B cell (primary cell): ENCODE measurements at regions not wholly inside any gene's neighbourhood (a gene's known extent, or its start where the extent isn't known, plus 50 kb on each side); places are given as distances from the start of the nearest gene placed in this dataset.

Experiments used
- ATAC-seq: fragments of 200-7000 bp; cut with Tn5 transposase; one replicate; pipeline ENCODE4 v1.10.0; 2021; ENCODE audit warnings: low read depth, mild to moderate bottlenecking, moderate number of reproducible peaks, moderate library complexity
- CTCF ChIA-PET: fragments of 350-600 bp; sonication (Branson Sonifier 250); formaldehyde crosslinking; loops from one replicate; lab custom pipeline; 2021; ENCODE audit warnings: antibody characterized with exemption, inconsistent platforms; lab: Charles Lee
- POLR2A ChIA-PET: fragments of 350-600 bp; sonication (Branson Sonifier 250); formaldehyde crosslinking; loops from one replicate; lab custom pipeline; 2021; ENCODE audit warnings: antibody characterized with exemption; lab: Charles Lee
- DNase-seq: peaks from one replicate; pipeline ENCODE4 v3.0.0; 2013
- H2AFZ ChIP-seq: 2 replicates; pipeline ENCODE4 v1.6.1; 2012; ENCODE audit warnings: mild to moderate bottlenecking, low read depth, low read length; ENCODE audit not compliant: insufficient read depth, poor library complexity, severe bottlenecking
- H3K27ac ChIP-seq, 2 donors: 1 replicate in 1 of 2; 2 replicates in 1 of 2; pipeline ENCODE4 v1.5.1; 2012 to 2013; ENCODE audit warnings: low read length in 2 of 2, mild to moderate bottlenecking in 2 of 2, moderate library complexity in 1 of 2
- H3K27me3 ChIP-seq, 4 experiments: fragments of 200-600 bp in 1 of 4; sonication (generic) in 1 of 4; replicated peaks in 1 of 4; 1 replicate in 2 of 4; 2 replicates in 2 of 4; pipeline versions ENCODE4 v1.6.1 to v1.7.0; 2013 to 2016; ENCODE audit warnings: low read length in 3 of 4, mild to moderate bottlenecking in 2 of 4, mixed read lengths in 1 of 4, moderate library complexity in 1 of 4; ENCODE audit not compliant: insufficient read depth in 4 of 4, control insufficient read depth in 3 of 4; ENCODE audit errors: control extremely low read depth in 1 of 4
- H3K36me3 ChIP-seq, 2 experiments: replicated peaks in 1 of 2; 1 replicate in 1 of 2; 2 replicates in 1 of 2; pipeline versions ENCODE4 v1.6.1 to v1.7.1; 2013; ENCODE audit warnings: low read length in 1 of 2; ENCODE audit not compliant: insufficient read depth in 2 of 2, control insufficient read depth in 1 of 2; ENCODE audit errors: control extremely low read depth in 1 of 2, extremely low read depth in 1 of 2
- H3K4me1 ChIP-seq, 2 donors: fragments of 200-600 bp in 1 of 2; sonication (generic) in 1 of 2; 1 replicate in 1 of 2; 2 replicates in 1 of 2; pipeline versions ENCODE4 v1.5.1 to v1.6.1; 2013 to 2017; ENCODE audit warnings: low read length in 2 of 2; ENCODE audit not compliant: control insufficient read depth in 2 of 2, insufficient read depth in 2 of 2
- H3K4me2 ChIP-seq: replicated peaks from 2 replicates; pipeline ENCODE3; 2012; ENCODE audit warnings: mild to moderate bottlenecking, low read depth, low read length; ENCODE audit not compliant: poor library complexity, severe bottlenecking
- H3K4me3 ChIP-seq, 5 experiments: fragments of 200-600 bp in 1 of 5; sonication (generic) in 1 of 5; 1 replicate in 3 of 5; 2 replicates in 2 of 5; pipeline versions ENCODE4 v1.5.1 to v1.7.0; 2011 to 2016; ENCODE audit warnings: low read length in 4 of 5, mild to moderate bottlenecking in 4 of 5, low read depth in 2 of 5, control low read depth in 1 of 5, moderate library complexity in 1 of 5; ENCODE audit not compliant: insufficient read depth in 1 of 5; ENCODE audit errors: control extremely low read depth in 1 of 5, extremely low read depth in 1 of 5
- H3K79me2 ChIP-seq: fragments of 200-600 bp; sonication (generic); one replicate; pipeline ENCODE4 v1.6.0; 2016; ENCODE audit warnings: low read length; ENCODE audit not compliant: control insufficient read depth, insufficient read depth
- H3K9ac ChIP-seq: fragments of 200-600 bp; sonication (generic); 2 replicates; pipeline ENCODE4 v1.6.1; 2017; ENCODE audit warnings: mild to moderate bottlenecking, low read length, moderate library complexity
- H3K9me3 ChIP-seq, 3 donors: one replicate each; pipeline versions ENCODE4 v1.6.1 to v1.7.1; 2013; ENCODE audit warnings: low read length in 2 of 3; ENCODE audit not compliant: control insufficient read depth in 2 of 3, insufficient read depth in 1 of 3; ENCODE audit errors: control extremely low read depth in 1 of 3
- H4K20me1 ChIP-seq: 2 replicates; pipeline ENCODE4 v1.6.0; 2012; ENCODE audit warnings: mild to moderate bottlenecking, low read length; ENCODE audit not compliant: insufficient read depth, control insufficient read depth, poor library complexity, severe bottlenecking
- H3K27ac Mint-ChIP-seq: one replicate; pipeline ENCODE4 v1.8.0; 2021; ENCODE audit warnings: mixed read lengths
- H3K27me3 Mint-ChIP-seq: one replicate; pipeline ENCODE4 v1.8.0; 2021; ENCODE audit warnings: mixed read lengths
- H3K4me1 Mint-ChIP-seq: one replicate; pipeline ENCODE4 v1.8.0; 2021; ENCODE audit warnings: mixed read lengths
- H3K4me3 Mint-ChIP-seq: one replicate; pipeline ENCODE4 v1.8.0; 2021; ENCODE audit warnings: mixed read lengths
- H3K9me3 Mint-ChIP-seq: one replicate; pipeline ENCODE4 v1.8.0; 2022; ENCODE audit warnings: mixed read lengths; ENCODE audit not compliant: insufficient read depth
- EZH2 ChIP-seq: IDR thresholded peaks from 2 replicates; pipeline ENCODE4 v1.6.1; 2012; ENCODE audit warnings: borderline replicate concordance, low read depth, mild to moderate bottlenecking, moderate library complexity, low read length; ENCODE audit not compliant: insufficient read depth, poor library complexity, severe bottlenecking
- WGBS: methylation state at CpG from one replicate; pipeline ENCODE4 v1.1.5; 2013; ENCODE audit warnings: missing lambda C conversion rate; ENCODE audit not compliant: insufficient coverage; 5-methylcytosine and 5-hydroxymethylcytosine counted together
- intact Hi-C: fragments of 100-400 bp; cut with micrococcal nuclease; formaldehyde crosslinking; loops from one replicate; pipeline ENCODE4 v1.10.0; 2022
- TF ChIP-seq, protein P1 (sequence below): fragments of 200-600 bp; IDR thresholded peaks from one replicate; pipeline ENCODE4 v1.8.0; 2022; ENCODE audit warnings: antibody characterized with exemption, mild to moderate bottlenecking

GRCh38 chr15:70202756-70203155 is 105.0 kb upstream of the TLE3 start:
- 59% methylated on average over 2 of the region's 2 CpGs for WGBS
- H3K36me3 ChIP-seq: no peaks in the 10 kb centered on the region
- no peak for DNase-seq
- H3K27me3 ChIP-seq: peaks cover 0 to 5% (median 0%) of the 10 kb centered on the region in 4 experiments
- no peaks in the 10 kb centered on the region for H4K20me1 ChIP-seq
- no peak for ATAC-seq
- Mint-ChIP-seq H3K9me3 (no peaks in the 10 kb centered on the region), H3K4me3 (no peak overlapping the region), H3K27ac (no peak overlapping the region), H3K4me1 (peaks cover 32% of the 10 kb centered on the region), H3K27me3 (peaks cover 16% of the 10 kb centered on the region)
- ChIA-PET POLR2A (no interaction called here), CTCF (interaction anchor here (0.6 to 2.4 kb wide), 2 partner anchors 61 to 264 kb away, joined by 3 to 5 read pairs; no protein-coding TSS in a partner anchor)
- H3K27ac ChIP-seq: no peak overlapping the region
- TF ChIP-seq EZH2: no peak
- TF ChIP-seq, protein P1, sequence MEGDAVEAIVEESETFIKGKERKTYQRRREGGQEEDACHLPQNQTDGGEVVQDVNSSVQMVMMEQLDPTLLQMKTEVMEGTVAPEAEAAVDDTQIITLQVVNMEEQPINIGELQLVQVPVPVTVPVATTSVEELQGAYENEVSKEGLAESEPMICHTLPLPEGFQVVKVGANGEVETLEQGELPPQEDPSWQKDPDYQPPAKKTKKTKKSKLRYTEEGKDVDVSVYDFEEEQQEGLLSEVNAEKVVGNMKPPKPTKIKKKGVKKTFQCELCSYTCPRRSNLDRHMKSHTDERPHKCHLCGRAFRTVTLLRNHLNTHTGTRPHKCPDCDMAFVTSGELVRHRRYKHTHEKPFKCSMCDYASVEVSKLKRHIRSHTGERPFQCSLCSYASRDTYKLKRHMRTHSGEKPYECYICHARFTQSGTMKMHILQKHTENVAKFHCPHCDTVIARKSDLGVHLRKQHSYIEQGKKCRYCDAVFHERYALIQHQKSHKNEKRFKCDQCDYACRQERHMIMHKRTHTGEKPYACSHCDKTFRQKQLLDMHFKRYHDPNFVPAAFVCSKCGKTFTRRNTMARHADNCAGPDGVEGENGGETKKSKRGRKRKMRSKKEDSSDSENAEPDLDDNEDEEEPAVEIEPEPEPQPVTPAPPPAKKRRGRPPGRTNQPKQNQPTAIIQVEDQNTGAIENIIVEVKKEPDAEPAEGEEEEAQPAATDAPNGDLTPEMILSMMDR: no peak
- H3K4me2 ChIP-seq: no peak overlapping the region
- no peak overlapping the region for H3K9ac ChIP-seq
- H3K9me3 ChIP-seq: no peaks in the 10 kb centered on the region
- intact Hi-C loops: no loop called here
- no peak overlapping the region for H2AFZ ChIP-seq
- peaks cover 16 to 30% of the 10 kb centered on the region in 2 donors for H3K4me1 ChIP-seq
- H3K4me3 ChIP-seq: no peak overlapping the region
- H3K79me2 ChIP-seq: no peaks in the 10 kb centered on the region

- Histone ChIP-seq H3K27ac (no peak overlapping the region), H3K79me2 (no peaks in the 10 kb centered on the region), H4K20me1 (no peaks in the 10 kb centered on the region), H3K4me3 (no peak overlapping the region), H3K36me3 (no peaks in the 10 kb centered on the region), H2AFZ (no peak overlapping the region), H3K4me1 (peaks cover 30 to 44% of the 10 kb centered on the region in 2 donors), H3K4me2 (no peak overlapping the region), H3K9me3 (no peaks in the 10 kb centered on the region), H3K27me3 (peaks cover 0 to 5% (median 0%) of the 10 kb centered on the region in 4 experiments), H3K9ac (no peak overlapping the region)
- Mint-ChIP-seq H3K27ac (no peak overlapping the region), H3K9me3 (no peaks in the 10 kb centered on the region), H3K4me3 (no peak overlapping the region), H3K27me3 (peaks cover 23% of the 10 kb centered on the region), H3K4me1 (peaks cover 46% of the 10 kb centered on the region)
- DNase-seq (no peak), ATAC-seq (no peak)
- intact Hi-C loops: no loop called here
- TF ChIP-seq EZH2: no peak
- TF ChIP-seq, protein P1: no peak
- WGBS: no CpG with 5 or more reads among the region's 6 CpGs
- POLR2A ChIA-PET: no interaction called here
- CTCF ChIA-PET: no interaction called here
Measured at GRCh38 chr15:70201425-70201775, 103.7 kb upstream of the TLE3 start.
